ENCODE measurements at regions not wholly inside any gene's neighbourhood (a gene's known extent, or its start where the extent isn't known, plus 50 kb on each side); places are given as distances from the start of the nearest gene placed in this dataset.

DNA sequence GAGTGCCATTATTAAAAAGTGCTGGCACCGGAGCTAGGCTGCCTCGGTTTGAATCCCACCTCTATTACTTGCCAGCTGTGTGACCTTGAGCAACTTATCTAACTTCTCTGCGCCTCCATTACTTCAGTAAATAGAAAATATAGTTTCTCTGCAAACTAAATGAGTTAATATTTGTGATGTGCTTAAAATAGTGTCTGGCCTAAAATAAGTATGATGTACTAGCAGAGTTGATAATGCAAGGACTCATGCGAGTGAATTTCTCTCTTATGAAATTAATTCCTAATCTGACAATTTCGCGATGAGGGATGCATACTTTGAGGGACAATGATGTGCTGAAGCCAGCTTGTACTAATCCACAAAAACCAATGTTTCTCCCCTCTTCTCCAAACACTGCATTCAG is 180.8 kb upstream of the NTF3 start:
- TF ChIP-seq, protein P1, sequence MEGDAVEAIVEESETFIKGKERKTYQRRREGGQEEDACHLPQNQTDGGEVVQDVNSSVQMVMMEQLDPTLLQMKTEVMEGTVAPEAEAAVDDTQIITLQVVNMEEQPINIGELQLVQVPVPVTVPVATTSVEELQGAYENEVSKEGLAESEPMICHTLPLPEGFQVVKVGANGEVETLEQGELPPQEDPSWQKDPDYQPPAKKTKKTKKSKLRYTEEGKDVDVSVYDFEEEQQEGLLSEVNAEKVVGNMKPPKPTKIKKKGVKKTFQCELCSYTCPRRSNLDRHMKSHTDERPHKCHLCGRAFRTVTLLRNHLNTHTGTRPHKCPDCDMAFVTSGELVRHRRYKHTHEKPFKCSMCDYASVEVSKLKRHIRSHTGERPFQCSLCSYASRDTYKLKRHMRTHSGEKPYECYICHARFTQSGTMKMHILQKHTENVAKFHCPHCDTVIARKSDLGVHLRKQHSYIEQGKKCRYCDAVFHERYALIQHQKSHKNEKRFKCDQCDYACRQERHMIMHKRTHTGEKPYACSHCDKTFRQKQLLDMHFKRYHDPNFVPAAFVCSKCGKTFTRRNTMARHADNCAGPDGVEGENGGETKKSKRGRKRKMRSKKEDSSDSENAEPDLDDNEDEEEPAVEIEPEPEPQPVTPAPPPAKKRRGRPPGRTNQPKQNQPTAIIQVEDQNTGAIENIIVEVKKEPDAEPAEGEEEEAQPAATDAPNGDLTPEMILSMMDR (IDR thresholded peaks at IDR 0.05) = no peak
- no peak for TF ChIP-seq EZH2 (IDR thresholded peaks at IDR 0.05)
